GM12801 (cell line): ENCODE measurements at regions not wholly inside any gene's neighbourhood (a gene's known extent, or its start where the extent isn't known, plus 50 kb on each side); places are given as distances from the start of the nearest gene placed in this dataset.

Experiments
- TF ChIP-seq, protein P1 (sequence below): IDR thresholded peaks from one replicate; pipeline ENCODE4 v1.5.1; 2011; ENCODE audit warnings: control low read depth; ENCODE audit not compliant: insufficient read length; ENCODE audit errors: extremely low read depth

DNA sequence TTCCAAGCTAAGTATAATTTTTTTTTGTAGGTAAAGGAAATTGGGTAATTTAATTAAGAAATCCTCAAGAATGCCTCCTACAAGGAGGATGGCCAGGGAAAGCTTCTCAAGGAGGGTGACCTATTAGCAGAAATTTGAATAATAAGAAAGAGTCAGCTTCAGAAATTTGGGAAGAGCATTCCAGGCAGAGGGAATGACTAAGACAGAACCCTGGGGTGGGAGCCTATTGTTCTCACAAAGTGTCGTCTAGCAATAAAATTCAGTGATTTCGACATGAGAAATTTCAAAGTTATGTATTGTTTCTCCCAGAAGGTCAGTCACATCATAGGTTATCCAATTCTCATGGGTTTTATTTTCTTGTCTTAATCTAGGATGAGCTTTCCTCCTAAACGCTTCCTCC is 1168.4 kb downstream of the AACS start:
- TF ChIP-seq, protein P1, sequence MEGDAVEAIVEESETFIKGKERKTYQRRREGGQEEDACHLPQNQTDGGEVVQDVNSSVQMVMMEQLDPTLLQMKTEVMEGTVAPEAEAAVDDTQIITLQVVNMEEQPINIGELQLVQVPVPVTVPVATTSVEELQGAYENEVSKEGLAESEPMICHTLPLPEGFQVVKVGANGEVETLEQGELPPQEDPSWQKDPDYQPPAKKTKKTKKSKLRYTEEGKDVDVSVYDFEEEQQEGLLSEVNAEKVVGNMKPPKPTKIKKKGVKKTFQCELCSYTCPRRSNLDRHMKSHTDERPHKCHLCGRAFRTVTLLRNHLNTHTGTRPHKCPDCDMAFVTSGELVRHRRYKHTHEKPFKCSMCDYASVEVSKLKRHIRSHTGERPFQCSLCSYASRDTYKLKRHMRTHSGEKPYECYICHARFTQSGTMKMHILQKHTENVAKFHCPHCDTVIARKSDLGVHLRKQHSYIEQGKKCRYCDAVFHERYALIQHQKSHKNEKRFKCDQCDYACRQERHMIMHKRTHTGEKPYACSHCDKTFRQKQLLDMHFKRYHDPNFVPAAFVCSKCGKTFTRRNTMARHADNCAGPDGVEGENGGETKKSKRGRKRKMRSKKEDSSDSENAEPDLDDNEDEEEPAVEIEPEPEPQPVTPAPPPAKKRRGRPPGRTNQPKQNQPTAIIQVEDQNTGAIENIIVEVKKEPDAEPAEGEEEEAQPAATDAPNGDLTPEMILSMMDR = no peak

DNA sequence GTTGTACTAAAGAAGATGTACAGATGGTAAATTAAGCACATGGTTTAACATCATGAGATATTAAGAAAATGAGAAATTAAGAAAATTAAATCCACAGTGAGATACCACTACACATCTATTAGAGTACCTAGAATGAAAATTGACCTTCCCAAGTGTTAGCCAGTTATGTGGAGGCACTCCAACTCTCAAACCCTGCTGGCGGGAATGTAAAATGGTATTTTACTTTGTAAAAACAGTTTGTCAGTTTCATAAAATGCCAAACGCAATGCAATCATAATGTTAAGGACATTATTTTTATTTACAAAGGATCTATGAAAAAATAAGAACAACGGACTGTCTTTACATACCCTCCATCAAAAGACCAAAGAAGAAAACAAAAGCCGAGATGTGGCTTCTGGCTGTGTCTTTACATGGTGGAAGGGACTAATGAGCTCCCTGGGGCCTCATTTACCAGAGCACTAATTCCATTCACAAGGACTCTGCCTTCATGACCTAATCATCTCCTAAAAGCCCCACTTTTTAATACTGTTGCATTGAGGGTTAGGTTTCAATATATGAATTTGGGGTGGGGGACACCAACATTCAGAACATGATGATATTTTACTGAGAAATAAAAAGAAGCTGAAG is 1178.7 kb downstream of the AACS start:
- TF ChIP-seq, protein P1 = no peak

GRCh38 chr12:126247936-126248335 is 1182.7 kb downstream of the AACS start:
- TF ChIP-seq, protein P1 = no peak

- TF ChIP-seq, protein P1 = no peak
Observed at GRCh38 chr12:126248871-126249403, 1183.7 kb downstream of the AACS start.

DNA sequence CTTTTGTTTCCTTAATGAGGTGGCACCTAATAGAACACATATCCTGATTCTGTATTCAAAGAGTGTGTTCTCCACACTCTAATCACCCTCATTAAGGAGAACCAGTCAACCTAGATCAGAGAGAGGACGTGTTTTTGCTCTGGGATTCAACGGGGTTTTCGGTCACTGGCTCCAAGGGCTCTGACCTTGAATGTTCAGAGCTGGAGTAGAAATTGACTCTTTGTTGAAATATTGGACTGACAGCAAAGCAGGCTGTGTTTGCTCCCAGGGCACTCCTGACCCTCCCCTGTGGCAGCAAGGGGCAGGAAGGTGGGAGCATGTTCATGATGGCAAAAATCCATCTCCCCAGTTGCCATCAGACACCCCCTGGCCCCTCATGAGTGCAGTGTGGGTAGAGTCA is 1193.0 kb downstream of the AACS start:
- TF ChIP-seq, protein P1 = no peak

DNA sequence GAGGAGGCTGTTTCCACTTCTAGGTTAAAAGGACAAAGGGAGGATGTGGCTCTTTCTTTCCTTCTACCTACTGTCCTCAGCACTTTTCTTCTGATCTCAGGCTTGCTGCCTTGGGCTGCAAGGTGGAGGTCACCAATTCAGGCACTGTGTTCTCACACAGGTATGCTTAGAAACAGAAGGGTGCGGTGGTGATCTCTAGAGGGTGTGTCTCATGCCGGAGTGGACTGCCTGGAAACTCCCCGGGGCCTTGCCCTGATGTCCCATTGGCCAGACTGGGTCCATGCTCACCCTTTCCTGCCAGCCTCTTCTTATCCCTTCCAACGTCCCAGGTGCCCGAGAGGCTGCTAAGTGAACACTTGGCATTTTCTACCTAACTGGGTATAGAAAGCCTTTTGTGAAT is 1197.6 kb downstream of the AACS start:
- TF ChIP-seq, protein P1 = no peak

DNA sequence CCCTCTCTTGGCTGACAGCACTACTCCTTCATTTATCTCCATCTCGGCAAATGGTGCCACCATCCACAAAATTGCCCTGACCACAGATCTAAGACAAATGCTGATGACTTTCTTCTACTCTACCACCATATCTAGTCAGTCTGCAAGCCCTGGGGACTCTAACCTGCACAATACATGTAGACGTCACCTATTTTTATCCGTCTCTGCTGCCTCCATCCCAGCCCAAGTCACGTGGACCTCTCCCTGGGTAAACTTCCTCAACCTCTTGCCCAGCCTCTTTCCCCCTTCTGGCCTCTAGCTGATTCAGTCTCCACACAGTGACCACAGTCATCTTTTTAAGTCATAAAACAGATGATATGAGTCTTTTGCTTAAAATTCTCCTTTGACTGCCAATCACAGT is 1203.0 kb downstream of the AACS start:
- TF ChIP-seq, protein P1 = no peak
